Stimulated activated naive CD8-positive, alpha-beta T cell treated with anti-CD3 and anti-CD28 coated beads, Interleukin-15, Interleukin-2, amounts not matched to agents 100 U/mL and 50 U/mL, for 24 hours (primary cell): ENCODE measurements at regions not wholly inside any gene's neighbourhood (a gene's known extent, or its start where the extent isn't known, plus 50 kb on each side); places are given as distances from the start of the nearest gene placed in this dataset.
"Not testable (repeated sequence)": the region's sequence is repeated elsewhere in the genome, so short reads cannot be mapped to it uniquely, and the experiment has no call there.

Experiments used
- ATAC-seq: fragments of 150-1000 bp; cut with Tn5 transposase; one replicate; pipeline ENCODE4 v1.10.0; 2021
- DNase-seq: peaks from one replicate; pipeline ENCODE4 v3.0.0; 2021

GRCh38 chr7:118418433-118418832, 193.9 kb downstream of the ANKRD7 start:
- no peak for ATAC-seq
- DNase-seq, result no peak

DNA sequence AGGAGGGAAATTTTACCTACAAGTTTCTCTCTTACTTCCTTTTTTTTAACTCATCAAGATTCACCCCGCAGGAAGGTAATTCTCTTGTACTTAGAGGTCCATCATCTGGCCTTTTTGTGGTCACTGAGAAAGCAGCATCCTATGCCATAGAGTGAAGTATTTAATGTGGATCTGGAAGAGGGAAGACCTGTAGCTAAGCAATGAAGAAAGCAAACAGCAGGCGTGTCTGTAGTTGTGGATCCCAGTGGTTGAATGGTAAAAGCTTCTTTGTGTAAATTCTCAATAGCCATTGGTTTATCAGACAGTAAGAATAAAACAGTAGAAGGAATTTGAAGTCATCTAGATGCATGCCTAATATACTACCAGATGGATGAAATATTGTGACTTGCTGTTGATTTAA, 196.4 kb downstream of the ANKRD7 start:
- no peak for ATAC-seq

DNA sequence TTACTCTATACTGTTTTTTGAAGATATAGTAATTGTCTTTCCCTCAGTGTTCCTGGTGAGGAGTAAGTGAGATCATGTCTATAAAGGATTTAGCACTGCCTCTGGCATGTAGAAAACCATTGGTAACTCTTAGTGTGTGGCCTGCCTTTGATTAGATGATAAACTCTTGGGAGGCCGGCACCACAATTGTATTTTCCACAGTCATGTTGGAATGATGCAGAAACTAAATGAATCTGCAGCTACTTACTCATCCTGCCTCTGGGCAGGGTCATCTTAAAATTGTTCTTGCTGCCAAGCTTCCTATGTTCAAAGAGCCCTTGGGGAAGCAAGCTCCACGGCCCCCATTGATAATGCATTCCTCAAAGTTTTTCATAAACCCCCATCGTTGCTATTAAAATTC, 204.6 kb downstream of the ANKRD7 start:
- DNase-seq (no peak), ATAC-seq (no peak)

More for the DNA sequence above, 196.4 kb downstream of the ANKRD7 start:
- DNase-seq, result no peak

DNA sequence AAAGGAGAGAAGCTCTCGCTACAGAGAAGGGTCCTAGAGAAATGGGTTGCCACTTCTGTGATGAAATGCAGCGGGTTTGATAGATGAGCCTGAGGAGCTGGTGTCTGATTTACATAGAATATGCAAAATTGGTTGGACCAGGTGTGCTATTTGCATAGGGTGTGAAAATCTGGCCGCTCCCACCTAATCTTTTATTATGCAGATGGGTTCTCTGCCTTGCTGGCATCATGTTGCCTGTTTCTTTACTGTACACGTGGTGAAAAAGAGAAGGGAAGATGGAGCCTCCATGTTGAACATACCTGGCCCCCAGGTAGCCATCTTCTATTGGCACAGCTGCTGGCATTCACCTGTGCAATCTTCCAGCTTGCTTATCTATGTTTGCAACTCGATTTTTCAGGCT, 212.2 kb downstream of the ANKRD7 start:
- ATAC-seq (no peak), DNase-seq (no peak)

DNA sequence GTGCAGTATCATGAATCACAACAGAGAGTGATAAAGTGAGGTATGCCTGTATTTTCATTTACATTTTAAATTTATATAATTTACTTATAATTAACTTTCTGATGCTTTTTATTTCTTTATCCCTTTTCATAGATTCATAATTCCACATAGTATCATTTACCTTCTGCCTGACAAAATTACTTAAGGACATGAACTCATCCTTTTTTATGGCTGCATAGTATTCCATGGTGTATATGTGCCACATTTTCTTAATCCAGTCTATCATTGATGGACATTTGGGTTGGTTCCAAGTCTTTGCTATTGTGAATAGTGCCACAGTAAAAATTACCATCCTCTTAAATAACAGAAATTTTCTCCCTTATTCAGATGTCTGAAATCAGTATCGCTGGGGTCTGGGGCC, 224.5 kb downstream of the ANKRD7 start:
- ATAC-seq, DNase-seq: not testable (repeated sequence)

DNA sequence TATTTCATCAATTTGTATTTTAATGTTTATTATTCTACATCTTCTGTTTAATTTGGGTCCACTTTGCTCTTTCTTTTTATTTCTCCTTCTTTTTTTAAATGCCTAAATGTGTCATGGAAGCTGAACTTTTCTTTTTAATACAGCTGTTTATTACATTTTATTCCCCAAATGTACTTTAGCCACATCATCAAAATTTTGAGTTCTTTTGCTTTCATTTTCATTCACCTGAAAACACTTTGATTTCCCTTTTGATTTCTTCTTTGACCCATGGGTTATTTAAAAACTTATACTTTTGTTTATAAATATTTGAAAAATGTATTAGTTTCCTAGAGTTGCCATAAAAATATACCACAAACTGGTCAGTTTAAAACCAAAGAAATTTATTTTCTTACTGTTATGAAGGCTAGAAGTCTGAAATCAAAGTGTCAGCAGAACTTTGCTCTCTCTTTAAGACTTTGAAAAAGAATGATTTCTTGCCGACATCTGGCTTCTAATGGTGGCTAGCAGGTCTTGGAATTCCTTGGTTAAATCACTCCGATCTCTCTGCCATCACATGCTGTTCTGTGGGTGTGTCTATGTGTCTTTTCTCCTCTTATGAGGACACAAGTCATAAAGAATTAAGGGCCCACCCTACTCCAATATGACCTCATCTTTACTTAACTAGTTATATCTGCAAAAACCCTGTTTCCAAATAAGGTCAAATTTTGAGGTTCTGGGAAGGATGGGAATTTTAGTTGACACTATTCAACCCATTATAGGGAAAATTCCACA, 225.5 kb downstream of the ANKRD7 start:
- no peak for DNase-seq
- no peak for ATAC-seq

GRCh38 chr7:118452128-118452527, 227.6 kb downstream of the ANKRD7 start:
- DNase-seq, result no peak
- ATAC-seq, result no peak

DNA sequence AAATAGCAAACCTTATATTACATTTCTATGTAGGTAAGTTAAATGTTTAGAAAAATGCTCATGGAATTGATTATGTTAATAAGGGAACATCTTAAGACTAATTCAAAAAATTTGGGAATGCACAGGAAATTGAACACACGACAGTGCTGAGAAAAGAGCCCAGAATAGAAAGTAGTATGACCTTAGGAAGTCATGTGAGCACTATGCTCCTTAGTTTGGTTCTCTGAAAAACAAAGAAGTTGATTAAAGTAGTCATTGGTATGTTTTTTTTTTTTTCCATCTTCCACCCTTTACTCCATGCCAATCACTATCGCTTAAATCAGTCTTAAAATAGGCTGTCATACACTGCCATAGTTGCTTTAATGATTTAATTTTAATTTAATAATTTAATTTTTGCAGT, 242.9 kb downstream of the ANKRD7 start:
- no peak for ATAC-seq

GRCh38 chr7:118472581-118472980, 248.1 kb downstream of the ANKRD7 start:
- DNase-seq (no peak), ATAC-seq (no peak)

More for the DNA sequence above, 242.9 kb downstream of the ANKRD7 start:
- DNase-seq, result no peak

- ATAC-seq, result no peak
- no peak for DNase-seq
Observed at GRCh38 chr7:118473271-118473670, 248.8 kb downstream of the ANKRD7 start.

GRCh38 chr7:118476036-118476435, 251.5 kb downstream of the ANKRD7 start:
- DNase-seq (no peak), ATAC-seq (no peak)

DNA sequence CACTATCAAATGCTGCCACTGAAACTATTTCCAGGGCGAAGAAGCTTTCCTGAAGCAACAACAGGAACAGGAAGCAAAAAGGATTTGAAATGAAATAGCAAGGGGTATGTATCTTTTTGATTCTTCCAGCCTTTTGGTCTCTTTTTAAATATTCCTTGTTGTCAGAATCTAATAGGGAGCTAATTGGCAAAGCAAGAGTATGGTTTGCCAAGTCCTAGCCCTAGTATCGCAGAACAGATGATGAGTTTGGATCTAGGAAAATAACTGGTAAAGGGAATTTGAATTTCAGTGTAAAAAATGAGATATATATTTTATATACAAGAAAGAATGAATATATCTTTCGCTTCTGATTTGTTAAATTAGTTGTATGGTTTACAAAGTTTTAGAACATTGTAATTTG, 252.5 kb downstream of the ANKRD7 start:
- DNase-seq (no peak), ATAC-seq (no peak)

DNA sequence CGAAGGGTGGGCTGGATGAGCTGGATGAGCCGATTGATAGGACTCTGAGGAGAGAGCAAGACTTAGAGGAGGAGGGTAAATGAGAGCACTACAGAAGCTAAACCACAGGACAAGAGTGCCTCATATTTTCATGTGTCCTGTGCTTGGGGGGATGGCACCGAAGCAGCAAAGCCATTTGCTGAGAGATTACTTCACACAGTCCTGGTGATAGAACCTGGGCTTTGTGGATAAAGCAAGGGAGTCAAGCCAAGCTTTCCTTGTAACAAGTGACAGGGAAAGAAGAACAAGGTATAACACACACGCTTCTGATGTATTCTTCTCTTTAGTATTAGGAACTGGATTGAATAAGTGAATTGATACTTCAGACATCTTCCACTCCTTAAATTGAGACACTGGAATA, 253.7 kb downstream of the ANKRD7 start:
- DNase-seq (no peak), ATAC-seq (no peak)

- no peak for DNase-seq
- ATAC-seq, result no peak
Observed at GRCh38 chr7:118478931-118479330, 254.4 kb downstream of the ANKRD7 start.

GRCh38 chr7:118492466-118492865, 268.0 kb downstream of the ANKRD7 start:
- DNase-seq (no peak), ATAC-seq (no peak)

GRCh38 chr7:118496138-118496644, 271.7 kb downstream of the ANKRD7 start:
- ATAC-seq, result no peak
- no peak for DNase-seq

- ATAC-seq (no peak), DNase-seq (no peak)
Observed at GRCh38 chr7:118502235-118502634, 277.7 kb downstream of the ANKRD7 start.

DNA sequence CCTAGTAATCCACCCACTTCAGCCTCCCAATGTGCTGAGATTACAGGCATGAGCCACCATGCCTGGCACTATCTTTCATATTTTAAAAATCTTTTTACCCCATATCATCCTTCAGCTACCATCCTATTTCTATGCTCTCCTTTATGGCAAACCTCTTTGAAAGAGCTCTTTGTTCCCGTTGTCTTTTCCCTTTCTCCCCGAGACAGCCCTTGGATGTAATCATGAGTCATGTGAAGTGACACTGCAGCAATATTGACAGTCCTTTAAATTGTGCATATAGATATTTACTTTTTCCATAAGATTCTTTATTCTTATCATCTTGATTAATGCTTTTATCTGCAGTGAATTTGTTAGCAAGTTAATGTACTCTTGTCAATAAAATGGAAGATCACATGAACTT, 286.6 kb downstream of the ANKRD7 start:
- ATAC-seq (no peak), DNase-seq (no peak)

DNA sequence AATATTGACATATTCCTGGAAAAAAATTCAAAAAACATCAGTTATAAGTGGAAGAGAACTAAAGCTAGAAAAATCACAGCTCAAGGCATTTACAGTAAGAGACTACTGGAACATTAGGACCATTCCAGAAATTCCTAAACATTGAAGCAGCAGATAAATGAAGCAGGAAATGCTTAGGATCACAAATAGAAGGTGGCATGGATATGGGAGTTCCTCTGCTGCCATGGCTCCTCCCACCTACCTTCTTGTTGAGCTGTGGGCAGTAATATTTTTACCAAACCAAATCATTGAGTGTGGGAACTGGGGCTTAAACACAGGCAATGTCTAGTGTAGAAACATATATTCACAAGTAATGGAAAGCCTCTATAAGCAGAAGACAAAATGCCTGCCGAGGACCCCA, 292.8 kb downstream of the ANKRD7 start:
- DNase-seq, result no peak
- ATAC-seq, result no peak

GRCh38 chr7:118525020-118525419, 300.5 kb downstream of the ANKRD7 start:
- DNase-seq, result no peak
- no peak for ATAC-seq

DNA sequence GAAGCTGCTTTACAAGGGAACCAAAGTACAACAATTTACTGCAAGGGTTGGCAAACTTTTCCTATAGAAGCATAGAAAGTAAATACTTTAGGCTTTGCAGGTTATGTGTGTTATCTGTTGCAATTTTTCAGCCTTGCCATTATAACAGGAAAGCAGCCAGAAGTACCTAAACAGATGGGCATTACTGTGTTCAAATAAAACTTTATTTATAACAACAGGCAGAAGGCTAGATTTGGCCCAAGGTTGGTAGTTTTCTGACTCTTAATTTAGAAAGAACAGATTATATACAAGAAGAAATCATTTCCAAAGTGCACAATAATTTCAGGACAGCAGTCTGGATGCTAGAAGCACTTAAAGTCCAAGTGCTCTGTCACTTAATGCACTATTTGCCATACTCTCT, 307.1 kb downstream of the ANKRD7 start:
- no peak for DNase-seq
- no peak for ATAC-seq

GRCh38 chr7:118559207-118559606, 334.7 kb downstream of the ANKRD7 start:
- DNase-seq, result no peak
- ATAC-seq, result no peak

GRCh38 chr7:118563311-118563710, 338.8 kb downstream of the ANKRD7 start:
- DNase-seq (no peak), ATAC-seq (no peak)

GRCh38 chr7:118572604-118573003, 348.1 kb downstream of the ANKRD7 start:
- DNase-seq (no peak), ATAC-seq (no peak)
